Cerebellar cortex (tissue), 1 donor: ENCODE measurements at regions not wholly inside any gene's neighbourhood (a gene's known extent, or its start where the extent isn't known, plus 50 kb on each side); places are given as distances from the start of the nearest gene placed in this dataset.
A peak's percentile ranks its signal among the peaks of the same experiment; 100 is the strongest.
"Not testable (repeated sequence)": the region's sequence is repeated elsewhere in the genome, so short reads cannot be mapped to it uniquely, and the experiment has no call there.

ENCODE experiments used
- DNase-seq: peaks from one replicate; pipeline ENCODE4 v3.0.0-alpha.2; 2015; ENCODE audit warnings: low spot score

GRCh38 chr17:65307081-65307960 is 170.2 kb downstream of the RGS9 start:
- DNase-seq: no peak

GRCh38 chr17:65305778-65306177 is 168.6 kb downstream of the RGS9 start:
- DNase-seq: no peak

GRCh38 chr17:65305116-65305515 is 167.9 kb downstream of the RGS9 start:
- no peak for DNase-seq

- DNase-seq: not testable (repeated sequence)
These were observed 164.7 kb downstream of the RGS9 start for GRCh38 chr17:65301882-65302281.

- no peak for DNase-seq
These were observed 164.0 kb downstream of the RGS9 start for GRCh38 chr17:65301184-65301583.

GRCh38 chr17:65297916-65298315 is 160.7 kb downstream of the RGS9 start:
- no peak for DNase-seq

- DNase-seq: no peak
These were observed 160.2 kb downstream of the RGS9 start for GRCh38 chr17:65297384-65297783.

- peak; percentile 61 for DNase-seq
These were observed 157.1 kb downstream of the RGS9 start for GRCh38 chr17:65294181-65294719.

- DNase-seq: no peak
These were observed 156.5 kb downstream of the RGS9 start for GRCh38 chr17:65293584-65294180.

GRCh38 chr17:65292430-65292829 is 155.3 kb downstream of the RGS9 start:
- no peak for DNase-seq

GRCh38 chr17:65291301-65291700 is 154.1 kb downstream of the RGS9 start:
- DNase-seq: not testable (repeated sequence)

- DNase-seq: no peak
These were observed 153.4 kb downstream of the RGS9 start for GRCh38 chr17:65290616-65291015.

GRCh38 chr17:65290056-65290455 is 152.9 kb downstream of the RGS9 start:
- no peak for DNase-seq

- no peak for DNase-seq
These were observed 149.9 kb downstream of the RGS9 start for GRCh38 chr17:65287040-65287439.

GRCh38 chr17:65283704-65284103 is 146.5 kb downstream of the RGS9 start:
- no peak for DNase-seq

- no peak for DNase-seq
These were observed 142.3 kb downstream of the RGS9 start for GRCh38 chr17:65279456-65279855.

- DNase-seq: no peak
These were observed 141.6 kb downstream of the RGS9 start for GRCh38 chr17:65278820-65279184.

- DNase-seq: peak; percentile 34
These were observed 141.1 kb downstream of the RGS9 start for GRCh38 chr17:65278050-65278819.

- DNase-seq: no peak
These were observed 140.4 kb downstream of the RGS9 start for GRCh38 chr17:65277576-65277975.
